ENCODE measurements at regions not wholly inside any gene's neighbourhood (a gene's known extent, or its start where the extent isn't known, plus 50 kb on each side); places are given as distances from the start of the nearest gene placed in this dataset.

DNA sequence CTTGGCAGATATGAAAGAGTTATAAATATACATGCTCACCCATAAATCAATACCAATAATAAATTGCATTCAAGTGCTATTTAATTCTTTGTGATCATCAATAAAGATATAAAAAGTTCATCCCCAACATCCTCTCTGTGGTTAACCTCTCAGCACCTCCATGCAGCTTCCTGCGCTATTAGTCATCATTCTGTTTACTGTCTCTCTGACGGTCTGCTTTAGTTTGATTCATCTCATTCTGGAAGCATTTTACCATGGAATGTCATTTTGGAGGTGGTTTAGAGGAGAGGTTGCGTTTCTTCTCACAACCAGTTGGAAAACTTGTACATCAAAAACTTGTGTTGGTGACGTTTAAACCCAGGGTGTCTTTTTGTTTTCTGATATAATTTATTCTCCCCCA is 486.6 kb downstream of the BRINP1 start:
- H3K27ac ChIP-seq, result no peak overlapping the region
- no peaks in the 10 kb centered on the region for H3K36me3 ChIP-seq
- H3K27me3 ChIP-seq, result no peaks in the 10 kb centered on the region
- TF ChIP-seq POLR2A (IDR thresholded peaks at IDR 0.05) (no peak), EP300 (IDR thresholded peaks at IDR 0.05) (no peak), POLR2AphosphoS5 (IDR thresholded peaks at IDR 0.05) (no peak)
- TF ChIP-seq, protein P1, sequence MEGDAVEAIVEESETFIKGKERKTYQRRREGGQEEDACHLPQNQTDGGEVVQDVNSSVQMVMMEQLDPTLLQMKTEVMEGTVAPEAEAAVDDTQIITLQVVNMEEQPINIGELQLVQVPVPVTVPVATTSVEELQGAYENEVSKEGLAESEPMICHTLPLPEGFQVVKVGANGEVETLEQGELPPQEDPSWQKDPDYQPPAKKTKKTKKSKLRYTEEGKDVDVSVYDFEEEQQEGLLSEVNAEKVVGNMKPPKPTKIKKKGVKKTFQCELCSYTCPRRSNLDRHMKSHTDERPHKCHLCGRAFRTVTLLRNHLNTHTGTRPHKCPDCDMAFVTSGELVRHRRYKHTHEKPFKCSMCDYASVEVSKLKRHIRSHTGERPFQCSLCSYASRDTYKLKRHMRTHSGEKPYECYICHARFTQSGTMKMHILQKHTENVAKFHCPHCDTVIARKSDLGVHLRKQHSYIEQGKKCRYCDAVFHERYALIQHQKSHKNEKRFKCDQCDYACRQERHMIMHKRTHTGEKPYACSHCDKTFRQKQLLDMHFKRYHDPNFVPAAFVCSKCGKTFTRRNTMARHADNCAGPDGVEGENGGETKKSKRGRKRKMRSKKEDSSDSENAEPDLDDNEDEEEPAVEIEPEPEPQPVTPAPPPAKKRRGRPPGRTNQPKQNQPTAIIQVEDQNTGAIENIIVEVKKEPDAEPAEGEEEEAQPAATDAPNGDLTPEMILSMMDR (IDR thresholded peaks at IDR 0.05), result no peak
- WGBS, 2 donors, result 70 to 75% methylated on average over 4 of the region's 4 CpGs
- no peaks in the 10 kb centered on the region for H3K4me1 ChIP-seq
- H3K4me3 ChIP-seq, result no peak overlapping the region
- H3K9me3 ChIP-seq, result no peaks in the 10 kb centered on the region
- DNase-seq, result no peak
- intact Hi-C loops (cut with DNase I), result no loop called here

DNA sequence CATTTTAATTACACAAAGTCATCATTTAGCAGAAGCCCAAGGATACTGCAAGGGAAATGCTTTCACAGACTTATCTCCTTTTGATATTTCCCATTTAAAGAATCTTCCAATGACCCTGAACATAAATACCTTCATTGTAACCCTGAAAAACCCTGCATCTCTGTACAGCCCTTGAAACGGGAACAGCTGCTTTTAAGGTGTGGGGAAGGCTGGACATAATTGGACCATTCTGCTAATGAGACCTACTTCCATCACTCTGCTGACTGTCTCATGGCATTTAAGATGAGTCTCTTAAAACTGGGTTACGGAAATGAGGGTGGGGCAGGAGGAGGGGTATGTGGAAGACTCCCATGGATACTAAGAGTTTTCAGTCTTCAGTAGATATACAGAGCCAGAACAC is 485.8 kb downstream of the BRINP1 start:
- Histone ChIP-seq H3K27me3 (no peaks in the 10 kb centered on the region), H3K27ac (no peak overlapping the region), H3K9me3 (no peaks in the 10 kb centered on the region), H3K4me1 (no peaks in the 10 kb centered on the region), H3K4me3 (no peak overlapping the region), H3K36me3 (no peaks in the 10 kb centered on the region)
- no peak for DNase-seq
- WGBS, 2 donors, result 68 to 74% methylated on average over 2 of the region's 2 CpGs
- no peak for TF ChIP-seq POLR2A (IDR thresholded peaks at IDR 0.05)
- TF ChIP-seq, protein P1 (IDR thresholded peaks at IDR 0.05), result no peak
- TF ChIP-seq EP300 (IDR thresholded peaks at IDR 0.05), result no peak
- TF ChIP-seq POLR2AphosphoS5 (IDR thresholded peaks at IDR 0.05), result no peak
- intact Hi-C loops (cut with DNase I), result no loop called here

DNA sequence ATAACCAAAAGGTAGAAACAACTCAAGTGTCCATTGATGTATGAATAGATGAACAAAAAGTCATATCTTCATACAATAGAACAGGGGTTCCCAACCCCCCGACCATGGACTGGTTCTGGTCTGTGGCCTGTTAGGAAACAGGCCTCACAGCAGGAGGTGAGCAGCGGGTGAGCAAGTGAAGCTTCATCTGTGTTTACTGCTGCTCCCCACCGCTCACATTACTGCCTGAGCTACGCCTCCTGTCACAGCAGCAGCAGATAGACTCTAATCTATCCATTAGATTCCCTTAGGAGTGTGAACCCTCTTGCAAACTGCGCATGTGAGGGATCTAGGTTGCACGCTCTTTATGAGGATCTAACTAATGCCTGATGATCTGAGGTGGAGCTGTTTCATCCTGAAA is 478.0 kb downstream of the BRINP1 start:
- intact Hi-C loops (cut with DNase I), result no loop called here
- H3K4me3 ChIP-seq, result no peak overlapping the region
- 72 to 74% methylated on average over 6 of the region's 6 CpGs for WGBS, 2 donors

DNA sequence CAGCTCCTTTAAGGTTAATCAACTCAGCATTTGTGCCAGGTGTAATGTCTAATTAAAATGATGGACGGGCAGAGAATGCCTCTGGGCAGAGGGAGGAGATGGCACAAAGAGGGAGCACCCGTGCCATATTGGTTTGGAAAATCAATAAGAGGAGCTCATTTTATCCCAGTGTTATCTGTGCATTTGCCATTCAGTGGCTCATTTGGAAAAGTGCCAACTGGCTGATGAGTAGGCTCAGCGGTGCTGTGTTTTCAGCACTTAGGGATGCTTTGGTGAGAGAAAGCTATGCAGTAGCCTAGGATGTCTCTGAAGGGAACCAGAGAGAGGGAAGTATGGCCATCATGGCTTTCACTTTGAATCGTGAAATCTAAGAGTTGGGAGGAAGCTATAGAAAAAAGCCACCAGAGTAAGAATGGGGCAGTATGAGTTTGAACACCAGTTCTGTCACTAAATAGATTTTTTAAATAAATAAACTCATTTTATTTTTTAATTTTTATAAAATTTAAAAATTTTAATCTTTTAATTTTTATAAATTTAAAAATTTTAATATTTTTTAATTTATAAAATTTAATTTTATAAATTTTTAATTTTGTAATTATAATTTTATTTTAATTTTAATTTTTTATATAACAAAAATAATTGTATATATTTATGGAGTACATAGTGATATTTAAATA is 472.8 kb downstream of the BRINP1 start:
- TF ChIP-seq, protein P1 (IDR thresholded peaks at IDR 0.05), result no peak
- TF ChIP-seq POLR2AphosphoS5 (IDR thresholded peaks at IDR 0.05), result no peak
- TF ChIP-seq POLR2A (IDR thresholded peaks at IDR 0.05), result no peak
- TF ChIP-seq EP300 (IDR thresholded peaks at IDR 0.05), result no peak
- Histone ChIP-seq H3K4me3 (no peak overlapping the region), H3K9me3 (no peaks in the 10 kb centered on the region), H3K27me3 (no peaks in the 10 kb centered on the region), H3K4me1 (no peaks in the 10 kb centered on the region), H3K27ac (no peak overlapping the region), H3K36me3 (no peaks in the 10 kb centered on the region)
- intact Hi-C loops (cut with DNase I), result no loop called here
- WGBS, 2 donors, result 89% methylated on average over 4 of the region's 4 CpGs
- no peak for DNase-seq

More for the DNA sequence above, 478.0 kb downstream of the BRINP1 start:
- Histone ChIP-seq H3K27me3 (no peaks in the 10 kb centered on the region), H3K4me1 (no peaks in the 10 kb centered on the region), H3K36me3 (no peaks in the 10 kb centered on the region), H3K27ac (no peak overlapping the region), H3K9me3 (no peaks in the 10 kb centered on the region)
- no peak for TF ChIP-seq POLR2A (IDR thresholded peaks at IDR 0.05)
- no peak for DNase-seq

DNA sequence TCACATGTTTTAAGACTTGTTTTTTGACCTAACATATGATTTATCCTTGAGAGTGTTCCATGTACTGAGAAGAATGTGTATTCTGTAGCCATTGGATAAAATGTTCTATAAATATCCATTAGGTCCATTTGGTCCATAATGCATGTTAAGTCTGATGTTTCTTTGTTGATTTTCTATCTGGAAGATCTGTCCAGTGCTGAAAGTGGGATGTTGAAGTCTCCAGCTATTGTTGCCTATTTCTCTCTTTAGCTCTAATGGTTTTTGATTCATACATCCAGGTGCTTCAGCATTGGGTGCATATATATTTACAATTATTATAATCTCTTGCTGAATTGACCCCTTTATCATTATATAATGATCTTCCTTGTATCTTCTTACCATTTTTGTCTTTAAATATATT is 451.1 kb downstream of the BRINP1 start:
- Histone ChIP-seq H3K27ac (no peak overlapping the region), H3K36me3 (no peaks in the 10 kb centered on the region), H3K9me3 (peaks cover 0 to 6% (median 0%) of the 10 kb centered on the region in 4 donors), H3K4me1 (no peaks in the 10 kb centered on the region), H3K4me3 (no peak overlapping the region), H3K27me3 (no peaks in the 10 kb centered on the region)
- no peak for DNase-seq
- intact Hi-C loops (cut with DNase I), result no loop called here
- TF ChIP-seq, protein P1 (IDR thresholded peaks at IDR 0.05), result no peak
- TF ChIP-seq POLR2A (IDR thresholded peaks at IDR 0.05) (no peak), EP300 (IDR thresholded peaks at IDR 0.05) (no peak), POLR2AphosphoS5 (IDR thresholded peaks at IDR 0.05) (no peak)
